SK-N-DZ (cell line): ENCODE measurements at regions not wholly inside any gene's neighbourhood (a gene's known extent, or its start where the extent isn't known, plus 50 kb on each side); places are given as distances from the start of the nearest gene placed in this dataset.

Experiments
- DNase-seq: peaks from one replicate; pipeline ENCODE4 v3.0.0-alpha.2; 2015; ENCODE audit warnings: low spot score

DNA sequence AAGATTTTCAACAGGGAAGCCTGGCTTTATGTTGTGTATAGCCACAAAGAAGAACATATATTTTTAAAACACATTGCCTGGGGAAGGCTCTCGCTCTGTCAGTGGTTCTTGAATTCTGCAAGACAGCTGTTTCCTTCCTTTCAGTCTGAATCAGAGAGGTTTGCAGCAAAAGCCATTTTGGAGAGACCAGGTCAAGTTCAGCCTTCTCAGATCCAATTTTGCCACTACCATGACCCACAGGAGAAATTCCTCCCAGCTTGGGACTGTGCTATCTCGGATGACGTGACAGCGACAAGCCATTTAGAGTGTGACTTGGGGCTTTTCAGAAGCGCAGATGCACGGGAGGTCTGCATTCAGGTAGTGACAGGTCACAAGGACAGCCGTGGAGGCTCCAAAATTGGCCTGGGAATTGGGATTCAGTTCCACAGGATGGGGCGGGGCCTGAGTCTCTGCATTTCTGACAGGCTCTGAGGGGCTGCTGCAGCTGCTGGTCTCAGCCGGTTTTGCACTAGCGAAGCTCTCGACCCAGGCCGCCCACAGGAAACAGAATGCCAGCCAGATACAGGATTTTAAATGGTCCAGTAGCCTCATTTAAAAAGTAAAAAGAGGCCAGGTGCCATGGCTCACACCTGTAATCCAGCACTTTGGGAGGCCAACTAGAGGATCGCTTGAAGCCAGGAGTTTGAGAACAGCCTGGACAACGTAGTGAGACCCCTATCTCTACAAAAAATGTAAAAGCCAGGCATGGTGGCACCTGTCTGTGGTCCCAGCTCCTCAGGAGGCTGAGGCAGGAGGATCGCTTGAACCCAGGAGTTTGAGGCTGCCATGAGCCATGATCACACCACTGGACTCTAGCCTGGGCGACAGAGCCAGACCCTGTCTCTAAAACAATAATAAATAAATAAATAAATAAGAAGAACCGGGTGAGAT, 196.6 kb upstream of the CIBAR2 start:
- no peak for DNase-seq

- no peak for DNase-seq
Observed at GRCh38 chr16:85309656-85310587, 197.7 kb upstream of the CIBAR2 start.

DNA sequence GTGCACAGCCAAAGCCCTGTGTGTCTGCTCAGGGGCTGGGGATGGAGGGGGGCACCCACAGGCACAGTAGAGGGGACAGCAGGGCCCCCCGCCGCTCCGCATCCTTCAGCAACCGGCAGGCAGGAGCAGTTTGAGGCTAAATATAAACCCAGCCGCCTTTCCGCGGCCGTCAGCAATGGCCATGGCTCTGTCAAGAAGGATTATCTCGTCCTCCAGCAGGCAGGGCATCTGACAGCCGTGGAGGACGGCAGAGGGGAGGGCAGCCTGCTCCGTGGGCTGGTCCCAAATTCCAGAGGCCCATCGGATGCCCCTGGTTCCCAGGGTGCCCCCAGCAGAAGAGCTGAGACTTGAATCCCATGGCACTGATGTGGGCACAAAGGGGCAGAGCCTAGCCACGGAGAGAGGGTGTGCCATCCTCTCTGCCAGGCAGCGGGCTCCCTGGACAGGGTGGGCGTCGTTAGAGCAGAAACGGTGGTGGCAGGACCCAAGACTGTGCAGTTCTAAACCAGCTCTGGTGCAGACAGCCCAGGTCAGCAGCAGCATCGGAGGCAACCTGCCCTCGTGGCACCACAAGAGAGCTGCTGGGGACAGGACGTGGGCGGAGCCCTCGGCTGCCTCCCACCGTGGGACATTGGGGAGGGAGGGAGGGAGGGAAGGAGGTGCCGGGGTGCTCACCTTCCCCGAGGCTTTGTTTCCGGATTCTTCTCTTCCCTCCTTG, 198.8 kb upstream of the CIBAR2 start:
- DNase-seq: no peak

DNA sequence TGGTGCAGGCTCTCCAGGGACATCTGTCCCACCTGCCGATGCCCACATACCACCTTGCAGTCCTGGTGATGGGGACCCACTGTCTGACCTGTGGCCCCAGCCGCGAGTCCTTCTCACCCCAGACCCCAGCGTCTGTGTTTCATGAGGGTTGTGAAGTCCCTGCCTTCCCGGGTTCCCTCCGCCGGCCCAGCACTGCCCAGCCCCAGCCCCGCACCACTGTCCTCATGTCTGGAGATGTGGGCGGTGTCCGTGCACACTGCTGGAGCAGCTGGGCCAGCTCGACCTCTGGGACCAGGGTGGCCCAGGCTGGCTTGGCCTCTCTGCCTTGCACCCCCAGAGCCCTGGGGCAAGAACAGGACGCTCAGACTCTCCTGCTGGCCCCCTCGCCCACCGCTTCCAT, 199.5 kb upstream of the CIBAR2 start:
- no peak for DNase-seq

DNA sequence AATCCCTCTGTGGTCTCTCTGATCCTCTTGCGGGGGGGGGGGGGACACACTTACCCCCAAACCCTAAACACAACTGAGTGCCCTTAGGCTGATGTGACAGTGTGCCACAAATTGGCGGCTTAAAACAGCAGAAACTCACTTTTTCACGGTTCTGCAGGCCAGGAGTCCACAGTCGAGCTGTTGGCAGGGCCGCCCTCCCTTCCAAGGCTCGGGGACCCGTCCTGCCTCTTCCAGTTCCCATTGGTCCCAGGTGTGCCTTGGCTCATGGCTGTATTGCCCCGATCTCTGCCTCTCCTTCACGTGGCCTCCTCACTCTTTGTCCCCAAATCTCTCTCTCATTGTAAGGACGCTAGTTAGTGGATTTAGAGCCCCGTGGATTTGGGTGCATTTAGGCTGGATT, 199.9 kb upstream of the CIBAR2 start:
- DNase-seq: no peak

- DNase-seq: no peak
Observed at GRCh38 chr16:85312642-85313525, 200.6 kb upstream of the CIBAR2 start.

- no peak for DNase-seq
Observed at GRCh38 chr16:85313526-85314301, 201.4 kb upstream of the CIBAR2 start.

DNA sequence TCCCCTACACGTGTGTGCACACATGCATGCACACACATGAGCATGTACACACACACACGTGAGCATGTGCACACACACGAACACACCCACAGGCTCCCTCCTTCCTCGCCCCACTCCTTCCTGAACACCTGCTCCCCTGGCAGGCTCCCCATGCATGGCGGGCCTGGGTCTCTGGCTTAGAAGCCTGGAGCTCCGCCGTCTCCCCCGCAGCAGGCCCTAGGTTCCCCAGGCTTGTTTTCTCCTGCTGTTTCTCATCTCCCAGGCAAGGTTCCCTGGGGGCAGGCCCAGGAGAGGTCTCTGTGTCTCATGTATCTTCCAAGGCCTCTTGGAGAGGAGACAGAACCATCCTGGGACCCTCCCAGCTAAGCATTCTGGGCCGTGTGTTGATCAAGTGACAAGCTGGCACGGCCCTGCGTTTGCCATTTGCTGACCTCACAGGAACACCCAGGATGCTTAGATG, 202.3 kb upstream of the CIBAR2 start:
- no peak for DNase-seq

GRCh38 chr16:85315866-85316265, 203.6 kb upstream of the CIBAR2 start:
- DNase-seq: no peak

DNA sequence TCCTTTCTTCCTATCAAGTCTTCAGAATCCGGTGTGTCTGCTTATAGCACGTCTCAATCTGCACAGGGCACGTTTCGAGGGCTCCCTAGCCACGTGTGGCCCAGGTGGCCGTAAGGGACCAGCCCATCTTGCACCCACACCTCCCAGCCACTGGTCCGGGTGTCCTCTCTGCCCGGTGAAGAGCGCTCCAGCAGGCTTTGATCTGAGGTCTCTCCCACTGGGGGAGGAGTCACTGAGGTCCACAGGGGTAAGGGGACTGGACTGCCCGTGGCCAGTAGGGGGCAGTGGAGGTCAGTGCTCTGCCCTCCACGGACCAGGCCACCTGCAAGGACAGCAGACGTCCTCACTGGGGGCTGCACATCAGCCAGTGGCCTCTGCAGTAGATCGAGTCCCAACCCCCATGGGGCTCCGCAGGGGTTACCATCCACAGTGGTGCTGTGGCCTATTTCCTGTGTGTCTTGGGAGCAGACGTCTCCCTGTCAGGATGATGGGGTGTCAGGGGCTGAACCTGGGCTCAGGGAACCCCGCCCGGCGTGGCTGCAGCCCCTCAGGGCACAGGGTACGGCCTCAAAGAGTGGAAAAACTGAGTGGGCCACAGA, 204.1 kb upstream of the CIBAR2 start:
- DNase-seq: peak; percentile 86

- peak; percentile 62 for DNase-seq
Observed at GRCh38 chr16:85316944-85317343, 204.7 kb upstream of the CIBAR2 start.

DNA sequence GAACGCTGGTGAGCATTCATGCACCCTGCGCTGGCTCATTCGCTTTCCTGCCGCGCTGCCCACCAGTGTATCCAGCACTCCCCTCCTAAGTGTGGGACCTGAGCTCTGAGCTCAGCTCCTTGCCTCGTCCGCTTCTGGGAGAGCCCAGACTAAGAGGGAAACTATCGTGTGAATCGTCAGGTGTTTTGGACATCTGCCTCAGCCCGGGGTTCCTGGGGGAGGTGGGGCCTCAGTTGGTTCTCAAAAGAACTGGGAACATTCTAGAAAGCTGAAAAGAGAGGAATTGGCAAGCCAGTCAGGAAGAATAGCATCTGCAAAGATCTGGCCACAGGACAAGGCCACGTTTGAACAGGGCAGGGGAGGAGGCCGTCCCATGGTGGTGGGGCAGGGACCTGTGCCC, 205.4 kb upstream of the CIBAR2 start:
- no peak for DNase-seq

DNA sequence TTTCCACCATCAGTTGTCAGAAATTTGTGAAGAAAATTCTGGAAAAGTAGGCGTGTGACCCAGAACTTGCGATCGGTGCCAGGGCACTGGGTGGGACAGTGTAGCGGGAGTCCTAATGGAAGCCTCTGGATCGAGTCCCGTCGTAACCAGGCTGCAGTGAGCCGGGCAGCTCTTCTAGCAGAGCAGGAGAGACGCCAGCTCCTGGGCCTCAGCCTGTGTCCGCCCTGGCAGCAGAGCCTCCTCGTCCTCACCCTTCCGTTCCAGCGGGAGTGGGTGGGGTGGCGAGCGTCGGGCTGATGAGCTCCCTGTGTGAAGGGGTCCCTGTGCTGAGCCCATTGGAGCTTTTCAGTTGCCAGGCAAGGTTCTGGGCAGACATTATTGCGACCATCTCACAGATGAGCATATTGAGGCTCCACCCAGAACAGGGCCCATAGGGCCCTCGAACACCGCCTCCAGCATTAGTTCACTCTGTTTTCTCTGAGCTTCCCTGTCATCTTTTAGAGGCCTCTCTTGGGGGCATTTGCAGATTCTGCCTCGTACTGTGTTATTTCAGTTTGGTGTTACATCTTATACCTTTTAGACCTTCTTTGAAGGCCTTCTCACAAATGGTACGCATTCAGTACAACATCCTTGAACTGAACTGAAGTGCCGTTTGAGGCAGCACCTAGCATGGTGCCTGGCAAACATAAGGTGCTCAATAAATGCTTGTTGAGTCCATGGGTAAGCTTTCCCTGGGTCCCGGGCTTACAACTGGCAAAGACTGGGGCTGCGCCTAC, 207.1 kb upstream of the CIBAR2 start:
- no peak for DNase-seq

DNA sequence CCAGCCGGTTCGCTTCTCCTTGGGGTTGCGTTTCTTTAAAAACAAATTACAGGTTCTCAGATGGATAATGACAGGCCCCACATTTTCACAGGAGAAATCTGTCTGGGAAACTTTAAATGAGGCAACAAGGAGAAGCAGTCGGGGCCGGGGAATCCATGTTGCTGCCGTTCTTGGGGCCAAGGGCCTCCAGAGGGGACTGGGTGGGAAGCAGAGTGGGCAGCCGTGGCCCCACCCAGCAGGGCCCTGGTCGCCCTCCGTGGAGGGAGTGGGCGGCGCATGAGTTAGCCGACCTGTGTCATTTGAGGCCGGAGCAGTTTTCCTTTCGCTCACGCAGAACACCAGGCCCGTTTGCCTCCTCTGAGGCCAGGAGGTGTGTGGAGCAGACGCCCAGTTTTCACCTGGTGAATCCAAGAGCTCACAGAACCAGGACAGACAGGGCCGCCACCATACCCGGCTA, 207.7 kb upstream of the CIBAR2 start:
- DNase-seq: no peak

GRCh38 chr16:85320677-85321385, 208.6 kb upstream of the CIBAR2 start:
- no peak for DNase-seq

DNA sequence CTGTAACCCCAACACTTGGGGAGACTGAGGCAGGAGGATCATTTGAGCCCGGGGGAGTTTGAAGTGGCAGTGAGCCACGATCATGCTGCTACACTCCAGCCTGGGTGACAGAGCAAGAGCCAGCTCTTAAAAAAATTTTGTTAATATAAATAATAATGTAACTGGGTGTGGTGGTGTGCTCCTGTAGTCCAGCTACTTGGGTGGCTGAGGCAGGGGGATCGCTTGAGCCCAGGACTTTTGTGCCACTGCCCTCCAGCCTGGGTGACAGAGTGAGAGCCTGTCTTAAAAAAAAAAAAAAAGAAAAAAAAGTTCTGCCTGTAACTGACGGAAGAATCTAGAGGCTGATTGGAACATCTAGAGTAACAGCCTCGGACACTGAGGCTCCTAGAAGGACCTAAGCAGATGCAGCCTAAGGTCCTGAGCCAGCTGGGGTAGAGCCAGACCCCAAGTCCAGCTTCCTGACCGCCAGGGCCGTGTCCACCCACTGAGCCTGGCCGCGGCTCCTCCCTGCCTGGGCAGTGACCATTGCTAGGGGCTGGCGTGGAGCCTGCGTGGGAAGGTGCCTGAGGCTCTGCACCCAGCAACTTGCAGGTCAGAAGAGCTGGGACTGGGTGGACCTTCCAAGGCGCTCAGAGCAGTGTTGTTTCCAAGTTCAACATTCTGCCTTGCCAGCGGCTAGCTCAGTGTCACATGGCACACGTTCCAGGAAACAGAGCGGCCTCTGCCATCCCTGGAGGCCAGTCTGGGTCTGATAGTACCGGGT, 209.4 kb upstream of the CIBAR2 start:
- no peak for DNase-seq
